Ramos (cell line): ENCODE measurements at regions not wholly inside any gene's neighbourhood (a gene's known extent, or its start where the extent isn't known, plus 50 kb on each side); places are given as distances from the start of the nearest gene placed in this dataset.

Source experiments
- in situ Hi-C: fragments of 300-500 bp; cut with MboI; formaldehyde crosslinking; loops from one replicate; pipeline ENCODE4 v1.14.3; 2022; ENCODE audit warnings: low sequenced_read_pairs; ENCODE audit not compliant: unreplicated experiment

DNA sequence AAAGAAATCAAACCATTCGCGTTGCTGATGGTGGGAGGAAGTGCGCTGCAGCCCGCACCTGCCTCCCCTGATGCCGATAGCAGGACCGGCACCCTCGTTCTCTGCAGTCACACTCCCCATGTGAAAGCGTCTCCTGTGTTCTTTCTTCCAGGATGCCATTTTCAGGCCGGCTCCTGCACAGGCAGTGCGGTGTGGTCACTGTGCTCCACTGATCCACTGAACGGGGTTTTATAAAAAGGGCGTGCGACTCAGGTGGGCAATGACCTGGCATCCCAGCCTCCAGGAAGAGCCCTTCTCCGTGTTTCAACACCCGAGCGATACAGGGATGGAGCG is 88.3 kb upstream of the SNTG2 start:
- in situ Hi-C loops, result no loop called here

DNA sequence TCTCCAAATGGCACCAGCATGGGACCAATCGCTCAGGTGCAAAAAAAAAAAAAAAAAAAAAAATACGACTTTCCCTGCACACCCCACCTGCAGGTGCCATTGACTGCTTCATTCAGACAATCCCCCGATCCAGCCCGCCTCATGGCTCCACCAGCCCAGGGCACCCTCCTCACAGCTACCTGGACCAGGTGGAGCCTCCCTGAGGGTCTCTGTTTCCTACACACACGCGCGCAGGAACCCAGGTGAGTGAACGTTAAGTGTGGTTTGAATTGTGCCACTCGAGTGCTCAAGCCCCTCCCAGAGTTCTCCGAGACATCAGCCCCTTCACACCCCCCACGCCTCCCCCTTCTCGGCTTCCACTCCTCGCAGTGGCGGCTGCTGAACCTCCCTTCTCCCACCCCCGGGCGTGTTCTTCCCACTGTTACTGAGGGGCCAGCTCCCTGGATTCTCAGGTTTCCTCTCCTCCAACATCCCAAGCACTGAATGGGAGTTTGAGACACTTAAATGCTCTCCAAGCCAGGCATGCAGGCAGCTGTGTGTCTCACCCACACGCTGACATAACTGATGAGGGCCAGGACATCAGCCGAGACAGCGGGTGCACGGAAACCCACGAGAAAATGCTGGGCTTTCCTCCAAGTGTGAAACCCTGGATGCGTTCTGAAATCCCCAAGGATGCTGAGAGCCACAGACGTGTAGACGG is 88.8 kb upstream of the SNTG2 start:
- in situ Hi-C loops, result no loop called here

DNA sequence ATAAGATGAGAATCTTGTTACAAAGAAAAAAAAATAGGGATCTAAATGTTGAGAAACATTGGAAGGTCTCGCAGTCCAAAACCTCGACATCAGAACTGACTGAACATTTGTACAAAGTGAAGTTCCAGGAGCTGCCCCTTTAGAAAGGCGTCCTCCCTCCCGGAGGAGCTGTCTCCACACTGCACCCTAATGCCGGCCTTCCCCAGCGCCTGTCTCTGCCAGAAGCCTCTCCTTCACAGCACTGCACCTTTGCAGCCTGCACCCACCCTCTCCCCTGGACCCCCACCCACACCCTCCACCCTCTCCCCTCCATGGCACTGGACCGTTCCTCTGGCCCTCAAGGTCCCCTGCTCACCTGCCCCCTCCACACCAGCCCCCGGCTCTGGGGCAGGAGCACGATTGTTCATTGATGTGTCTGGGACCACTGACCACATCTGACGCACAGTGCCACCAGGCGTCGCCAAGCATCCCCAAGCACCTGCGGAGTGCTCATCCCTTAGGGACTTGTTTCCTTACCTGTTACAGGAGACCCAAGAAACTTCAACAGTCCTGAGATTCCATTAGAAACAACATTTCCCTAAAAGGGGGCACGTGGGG is 90.3 kb upstream of the SNTG2 start:
- in situ Hi-C loops, result no loop called here

DNA sequence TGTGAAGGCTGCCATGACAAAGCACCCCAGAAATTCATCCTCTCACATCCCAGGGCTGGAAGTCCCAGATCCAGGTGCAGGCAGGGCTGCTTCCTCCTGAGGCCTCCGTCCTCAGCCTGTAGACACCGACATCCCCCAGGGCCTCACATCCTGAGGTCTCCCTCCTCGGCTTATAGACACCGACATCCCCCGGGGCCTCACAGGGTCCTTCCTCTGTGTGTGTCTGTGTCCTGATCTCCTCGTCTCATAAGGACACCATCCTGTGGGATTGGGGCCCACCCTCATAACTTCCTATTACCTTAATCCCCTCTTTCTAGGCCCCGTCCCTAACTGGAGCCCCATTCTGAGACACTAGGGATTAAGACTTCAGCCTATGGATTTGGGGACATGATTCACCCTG is 92.0 kb upstream of the SNTG2 start:
- in situ Hi-C loops, result no loop called here

DNA sequence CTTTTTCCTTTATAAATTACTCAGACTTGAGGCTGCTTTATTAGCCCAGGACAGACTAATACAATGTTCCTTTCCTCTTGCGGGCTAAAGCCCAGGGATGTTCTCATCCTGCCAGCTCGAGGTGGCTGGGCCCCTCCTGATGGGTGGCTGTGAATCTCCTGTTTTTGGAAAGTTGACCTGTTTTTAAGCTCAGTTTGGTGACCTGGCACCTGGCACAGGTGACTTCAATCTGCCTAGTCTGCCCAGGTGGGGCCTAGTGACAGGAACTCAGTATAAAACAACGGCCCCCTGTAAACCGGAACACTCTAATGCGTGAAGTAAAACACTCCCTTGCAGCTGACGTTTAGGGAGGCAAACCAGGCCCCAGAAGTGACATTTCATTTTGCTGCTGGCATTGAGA is 92.7 kb upstream of the SNTG2 start:
- in situ Hi-C loops, result no loop called here

DNA sequence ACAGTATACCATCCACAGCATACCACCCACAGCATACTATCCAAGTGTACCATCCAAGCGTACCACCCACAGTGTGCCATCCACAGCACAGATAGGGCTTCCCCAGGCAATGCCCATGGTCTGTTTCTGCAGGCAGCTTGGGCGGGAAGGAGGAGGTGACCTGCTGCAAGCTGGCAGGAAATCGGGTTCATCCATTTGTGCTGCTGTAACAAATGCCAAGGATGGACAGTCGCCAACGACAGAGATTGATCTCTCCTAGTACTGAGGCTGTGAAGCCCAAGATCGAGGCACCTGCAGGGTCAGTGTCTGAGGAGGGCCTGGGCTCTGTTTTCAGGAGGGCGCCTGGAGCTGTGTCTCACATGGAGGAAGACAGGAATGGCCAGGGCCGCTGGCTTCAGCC is 93.6 kb upstream of the SNTG2 start:
- in situ Hi-C loops, result no loop called here

DNA sequence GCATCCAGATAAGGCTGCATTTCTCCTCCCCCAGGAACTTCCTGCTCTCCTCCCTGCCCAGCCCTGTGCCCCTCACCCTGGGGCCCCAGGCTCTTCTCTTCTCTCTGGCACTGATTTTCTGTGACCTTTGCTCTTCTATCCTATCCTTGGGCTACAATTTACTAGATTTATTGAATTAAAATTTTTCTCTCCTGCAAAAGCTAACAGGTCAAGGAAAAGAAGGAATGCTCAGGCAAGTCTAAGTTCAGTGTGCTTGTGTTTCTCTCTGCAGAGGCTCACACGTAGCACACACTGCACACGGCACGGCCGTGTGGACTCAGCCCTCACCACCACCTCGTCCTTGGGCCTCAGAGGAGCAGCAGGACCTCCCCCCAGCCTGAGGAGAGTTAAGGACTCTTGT is 94.2 kb upstream of the SNTG2 start:
- in situ Hi-C loops, result no loop called here

DNA sequence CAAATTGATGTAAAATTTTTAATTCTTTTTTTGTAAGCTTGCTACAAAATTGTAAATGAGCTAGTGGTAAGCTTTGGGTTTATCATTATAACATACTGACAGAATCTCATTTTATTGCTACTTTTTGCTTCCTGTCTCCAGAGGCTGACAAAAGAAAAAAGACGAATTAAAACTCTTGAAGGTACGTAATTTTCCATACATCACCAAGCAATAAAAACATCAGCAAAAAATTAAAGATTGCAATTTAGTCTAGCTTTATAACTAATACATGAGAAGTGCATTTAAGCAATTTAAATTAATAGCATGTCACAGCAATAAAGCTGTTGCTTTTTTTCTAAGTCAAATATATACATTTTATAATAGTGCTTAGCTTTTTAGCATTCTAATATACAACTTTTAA is 94.6 kb upstream of the SNTG2 start:
- in situ Hi-C loops, result no loop called here

DNA sequence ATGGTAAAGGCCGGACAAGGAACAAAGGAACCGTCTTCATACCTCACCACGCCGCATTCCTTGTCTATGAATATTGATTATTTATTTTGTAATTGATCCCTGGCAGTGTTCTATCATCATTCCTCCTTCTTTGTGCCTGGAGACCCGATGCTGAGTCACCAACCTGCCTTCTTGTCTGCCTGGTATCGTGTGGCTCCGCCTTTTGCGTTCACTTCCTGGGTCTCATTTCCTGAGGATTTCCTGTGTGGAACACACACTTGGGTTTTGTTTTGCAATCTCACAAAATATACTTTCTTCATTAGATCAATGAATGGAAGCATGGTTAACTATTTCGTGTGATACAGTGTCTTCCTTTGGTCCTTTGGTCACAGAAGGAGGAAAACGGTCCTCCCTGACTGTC is 95.5 kb upstream of the SNTG2 start:
- in situ Hi-C loops, result no loop called here

DNA sequence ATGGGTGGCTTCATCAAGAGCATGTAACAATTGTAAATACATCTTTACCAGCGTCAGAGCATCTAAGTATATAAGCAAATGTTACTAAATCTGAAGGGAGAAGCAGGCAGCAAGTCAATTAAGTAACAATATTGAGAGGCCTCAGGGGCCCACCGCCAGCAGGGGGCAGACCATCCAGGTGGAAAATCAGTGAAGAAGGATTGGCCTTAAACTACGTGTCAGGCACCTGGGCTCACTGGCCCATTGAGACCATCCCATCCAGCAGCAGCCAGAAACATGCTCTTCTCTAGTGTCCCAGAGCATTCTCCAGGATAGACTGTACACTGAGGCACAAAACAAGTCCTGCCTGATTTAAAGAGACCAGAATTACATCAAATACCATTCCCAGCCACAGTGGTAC is 96.2 kb upstream of the SNTG2 start:
- in situ Hi-C loops, result loop anchor here (5.0 kb wide), 1 partner anchor 688 kb away; no protein-coding TSS in a partner anchor

DNA sequence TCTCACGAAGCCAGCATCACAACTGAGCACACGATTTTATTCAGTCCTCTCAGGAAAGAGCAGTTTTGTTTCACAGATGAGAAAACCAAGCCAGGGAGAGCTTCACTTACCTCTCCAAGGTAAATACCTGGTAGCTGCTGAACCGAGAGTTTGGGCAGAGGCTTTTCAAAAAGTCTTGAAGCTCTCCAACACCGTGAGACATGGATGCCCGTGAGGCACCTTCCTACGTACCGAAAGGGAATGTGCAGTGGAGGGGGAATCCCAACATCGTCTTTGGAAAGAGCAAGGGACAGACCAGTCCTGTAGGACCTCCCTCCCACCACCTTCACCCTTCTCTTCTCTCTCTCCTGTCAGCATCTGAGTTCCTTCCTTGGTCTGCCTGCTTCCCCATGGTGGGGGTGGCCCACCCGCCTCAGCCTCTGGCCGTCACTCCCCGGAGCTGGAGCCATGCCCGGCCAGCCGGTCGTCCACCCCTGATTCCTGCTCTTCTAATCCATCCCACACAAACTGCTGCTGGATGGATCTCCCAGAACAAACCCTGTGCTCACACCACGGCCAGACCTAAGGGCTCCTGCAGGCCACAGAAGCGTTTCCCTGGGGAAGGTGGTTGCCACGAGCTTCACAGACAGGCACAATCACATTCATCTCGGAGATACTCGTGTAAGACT is 97.3 kb upstream of the SNTG2 start:
- in situ Hi-C loops, result loop anchor here (5.0 kb wide), 1 partner anchor 689 kb away; no protein-coding TSS in a partner anchor

DNA sequence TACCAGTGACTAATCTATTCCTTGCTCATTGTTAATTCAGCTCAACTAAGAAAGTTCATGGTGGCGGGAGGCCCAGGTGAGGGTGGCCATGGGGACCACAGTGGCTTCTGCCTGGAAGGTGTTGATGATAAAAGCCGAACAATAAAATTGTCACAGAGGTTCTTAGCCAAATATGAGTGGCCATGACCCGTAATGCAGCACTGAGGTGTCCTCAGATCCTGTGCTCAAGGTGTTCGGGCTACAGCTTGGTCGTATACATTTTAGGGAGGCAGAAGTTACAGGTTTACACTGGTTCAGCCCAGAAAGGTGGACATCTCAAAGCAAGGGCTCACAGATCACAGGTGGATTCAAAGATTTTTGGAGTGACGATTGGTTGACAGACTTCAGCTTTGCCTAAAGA is 98.5 kb upstream of the SNTG2 start:
- in situ Hi-C loops, result loop anchor here (5.0 kb wide), 1 partner anchor 690 kb away; no protein-coding TSS in a partner anchor

DNA sequence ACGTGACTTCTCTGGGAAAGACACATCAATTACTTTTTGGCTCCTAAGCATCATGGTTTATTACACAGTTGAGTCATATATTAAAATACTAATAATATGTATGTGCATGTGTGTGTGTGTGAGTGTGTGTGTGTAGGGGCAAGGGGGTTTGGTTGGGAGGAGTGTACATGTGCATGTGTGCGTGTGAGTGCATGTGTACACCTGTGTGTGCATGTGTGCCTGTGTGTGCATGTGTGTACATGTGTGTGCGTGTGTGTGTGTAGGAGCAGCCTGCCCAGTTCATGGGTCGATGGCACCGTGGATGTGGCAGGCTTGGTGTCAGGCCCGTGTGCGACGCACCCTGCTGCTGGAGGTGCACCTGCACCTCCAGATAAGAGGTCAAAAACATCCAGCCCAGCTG is 99.0 kb upstream of the SNTG2 start:
- in situ Hi-C loops, result loop anchor here (5.0 kb wide), 1 partner anchor 691 kb away; no protein-coding TSS in a partner anchor

DNA sequence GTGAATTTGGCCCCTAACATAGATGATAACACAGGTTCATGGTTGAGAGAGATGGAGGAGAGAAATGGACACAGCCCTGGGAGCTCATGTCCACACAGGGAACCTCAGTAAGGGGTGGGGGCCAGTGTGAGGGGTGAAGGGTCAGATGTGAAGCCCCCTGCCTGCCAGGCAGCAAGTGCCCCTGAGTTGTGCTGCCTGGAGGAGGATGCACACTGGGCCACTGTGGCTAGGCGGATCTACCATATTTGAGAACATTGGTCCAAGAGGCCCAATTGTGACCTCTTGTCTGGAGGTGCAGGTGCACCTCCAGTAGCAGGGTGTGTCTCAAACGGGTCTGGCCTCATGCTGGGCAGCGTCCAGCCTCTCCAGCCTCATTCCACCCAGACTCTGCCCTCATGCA is 99.6 kb upstream of the SNTG2 start:
- in situ Hi-C loops, result loop anchor here (5.0 kb wide), 1 partner anchor 691 kb away; no protein-coding TSS in a partner anchor

DNA sequence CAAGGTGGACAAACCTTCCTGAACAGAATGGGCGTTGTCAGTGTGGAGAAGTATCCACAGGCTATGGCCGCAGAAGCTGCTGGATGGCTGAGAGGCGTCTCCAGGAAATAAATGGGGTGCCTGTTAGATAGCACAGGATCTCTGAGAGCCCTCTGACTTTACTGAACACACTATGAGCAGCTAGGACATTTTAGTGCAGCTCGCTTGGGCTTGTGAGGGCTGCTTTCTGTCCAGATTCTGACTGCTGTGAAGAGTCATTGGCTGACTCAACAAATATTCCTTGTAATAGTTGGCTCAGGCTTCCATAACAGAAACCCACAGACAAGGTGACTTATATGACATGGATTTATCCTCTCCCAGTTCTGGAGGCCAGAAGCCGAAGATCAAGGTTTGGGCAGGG is 100.2 kb upstream of the SNTG2 start:
- in situ Hi-C loops, result loop anchor here (5.0 kb wide), 1 partner anchor 692 kb away; no protein-coding TSS in a partner anchor

DNA sequence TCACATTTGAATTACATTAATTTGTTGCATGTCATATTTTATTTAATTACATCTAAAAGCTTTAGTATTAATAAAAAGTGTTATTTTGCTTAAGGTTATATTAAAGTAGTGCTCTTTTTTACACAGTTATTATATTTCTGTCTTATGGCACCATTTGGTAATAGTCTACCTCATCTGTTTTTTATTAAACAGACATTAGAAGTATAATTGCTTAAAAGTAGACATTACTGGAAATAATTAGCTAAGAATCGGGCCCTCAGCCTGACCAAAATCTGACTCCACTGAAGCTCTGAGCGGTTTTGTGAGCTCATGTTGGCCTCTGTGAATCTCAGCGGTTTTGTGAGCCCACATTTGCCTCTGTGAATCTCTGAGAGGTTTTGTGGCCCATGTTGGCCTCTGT is 102.5 kb upstream of the SNTG2 start:
- in situ Hi-C loops, result no loop called here

DNA sequence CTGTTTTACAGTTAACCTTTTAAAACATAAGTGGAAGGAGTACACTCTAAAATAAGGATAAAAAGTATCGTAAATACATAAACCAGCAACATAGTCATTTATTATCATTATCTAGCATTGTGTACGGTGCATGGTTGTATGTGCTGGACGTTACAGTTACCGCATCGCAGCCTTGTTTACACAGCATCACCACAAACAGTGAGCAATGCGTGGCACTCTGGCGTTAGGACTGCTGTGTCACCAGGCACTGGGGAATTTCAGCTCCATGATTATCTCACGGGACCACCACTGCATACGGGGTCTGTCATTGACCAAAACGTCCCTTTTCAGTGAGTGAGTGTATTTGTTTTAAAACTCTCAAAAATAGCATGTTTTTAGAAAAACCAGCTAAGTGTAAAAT is 103.0 kb upstream of the SNTG2 start:
- in situ Hi-C loops, result no loop called here

DNA sequence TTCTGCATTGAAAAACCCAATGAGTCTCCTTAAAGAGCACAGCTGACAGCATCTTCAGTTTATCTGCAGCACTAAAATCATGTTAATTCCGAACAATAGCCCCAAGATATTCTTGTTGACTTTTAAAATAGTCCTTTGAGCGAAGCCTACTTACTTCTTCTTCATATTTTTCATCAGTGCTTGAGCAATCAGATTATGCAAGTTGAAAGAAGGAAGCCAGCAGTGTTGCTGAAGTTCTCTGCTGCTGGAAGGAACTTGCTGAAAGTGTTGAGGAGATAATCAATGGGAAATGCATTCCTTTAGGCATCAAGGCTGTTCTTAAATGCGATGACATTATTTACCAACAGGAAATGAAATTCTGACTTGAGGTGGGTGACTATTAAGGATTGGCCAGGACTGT is 105.9 kb upstream of the SNTG2 start:
- in situ Hi-C loops, result no loop called here

DNA sequence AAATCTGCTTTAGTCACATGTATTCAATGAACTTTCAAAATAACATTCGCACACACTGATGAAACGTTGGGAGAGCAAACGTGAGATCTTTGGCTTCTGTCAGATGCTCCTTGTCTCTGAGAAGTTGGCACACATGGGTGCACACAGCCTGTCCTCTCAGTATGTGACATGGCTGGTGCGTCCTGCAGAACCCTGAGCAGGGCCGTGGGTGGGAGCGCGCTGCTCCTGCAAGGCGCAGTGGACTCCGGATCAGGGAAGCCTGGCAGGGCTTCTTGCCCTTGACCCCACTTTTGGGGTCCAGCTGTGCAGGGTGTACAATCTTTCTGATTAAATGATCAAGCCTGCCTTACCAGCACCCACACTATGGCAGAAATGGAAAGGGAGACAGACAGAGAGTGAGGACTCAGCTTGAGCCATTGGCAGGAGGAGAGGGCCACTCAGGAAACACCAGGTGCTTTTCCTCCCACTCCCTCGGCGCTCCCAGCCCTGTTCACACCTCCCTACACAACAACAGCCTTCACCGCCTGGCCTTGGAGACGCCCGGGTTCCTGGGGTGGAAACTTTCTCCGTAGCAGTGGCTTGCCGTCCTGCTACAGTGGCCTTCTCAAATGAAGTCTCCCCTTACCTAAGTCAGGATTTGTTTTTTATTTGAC is 108.4 kb upstream of the SNTG2 start:
- in situ Hi-C loops, result no loop called here

DNA sequence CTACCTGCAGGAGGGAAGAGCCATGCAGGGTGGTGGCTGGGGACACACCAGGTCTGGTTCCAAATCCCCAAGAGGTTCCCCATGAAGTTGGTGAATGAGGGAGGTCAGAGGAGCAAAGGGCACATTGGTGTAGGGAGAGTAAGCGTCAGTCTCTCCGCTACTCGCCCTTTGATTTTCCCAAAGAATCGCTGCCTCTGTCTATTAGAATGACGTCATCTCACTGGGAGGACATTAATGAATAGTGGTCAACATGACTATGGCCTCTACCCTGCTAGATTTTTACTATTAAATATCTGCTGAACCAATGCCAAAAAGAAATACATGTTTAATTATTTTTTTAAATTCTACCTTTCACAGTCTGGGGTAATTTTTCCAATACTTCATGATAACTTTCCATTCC is 109.6 kb upstream of the SNTG2 start:
- in situ Hi-C loops, result no loop called here

DNA sequence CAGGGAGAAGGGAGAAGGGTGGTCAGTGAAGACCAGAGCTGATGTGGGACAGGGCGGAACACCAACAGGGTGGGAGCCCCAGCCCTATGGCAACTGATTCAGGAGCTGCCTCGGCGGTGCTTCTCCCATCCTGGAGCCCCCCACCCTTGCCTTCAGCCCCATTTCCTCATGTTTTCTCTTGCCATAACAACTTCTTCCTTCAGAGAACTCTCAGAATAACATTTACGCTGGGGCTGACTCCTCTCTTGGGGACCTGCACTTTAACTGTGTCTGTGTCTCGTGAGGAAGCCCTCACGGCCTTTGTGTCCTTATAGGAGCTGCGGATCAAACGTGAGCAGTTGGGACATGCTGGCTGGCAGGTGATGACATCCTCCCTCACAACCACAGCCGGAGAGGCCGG is 116.4 kb upstream of the SNTG2 start:
- in situ Hi-C loops, result no loop called here
